GM13976 (cell line): ENCODE measurements at regions not wholly inside any gene's neighbourhood (a gene's known extent, or its start where the extent isn't known, plus 50 kb on each side); places are given as distances from the start of the nearest gene placed in this dataset.

Experiments used
- DNase-seq: peaks from one replicate; pipeline ENCODE4 v3.0.0; 2012; ENCODE audit warnings: low spot score
- CTCF ChIP-seq: IDR thresholded peaks from 2 replicates; pipeline ENCODE4 v1.5.1; 2012; ENCODE audit warnings: borderline replicate concordance, mild to moderate bottlenecking; ENCODE audit not compliant: insufficient read depth; ENCODE audit errors: extremely low read depth, missing control alignments, control extremely low read depth
- in situ Hi-C: fragments of 300-500 bp; cut with MboI; formaldehyde crosslinking; loops from one replicate; pipeline ENCODE4 v1.12.0; 2022; ENCODE audit warnings: low sequenced_read_pairs, mixed read lengths, inconsistent platforms; ENCODE audit not compliant: unreplicated experiment

GRCh38 chr17:72336026-72336803 lies 215.4 kb downstream of the SOX9 start:
- in situ Hi-C loops = no loop called here
- TF ChIP-seq CTCF = no peak
- DNase-seq = no peak

- in situ Hi-C loops = no loop called here
- TF ChIP-seq CTCF = no peak
Observed at GRCh38 chr17:72336804-72337070, 215.9 kb downstream of the SOX9 start.

GRCh38 chr17:72338304-72338703 lies 217.5 kb downstream of the SOX9 start:
- DNase-seq = no peak
- in situ Hi-C loops = no loop called here
- TF ChIP-seq CTCF = no peak

More at GRCh38 chr17:72336804-72337070, 215.9 kb downstream of the SOX9 start:
- DNase-seq = no peak

- in situ Hi-C loops = no loop called here
- no peak for TF ChIP-seq CTCF
- no peak for DNase-seq
Observed at GRCh38 chr17:72338847-72339790, 218.3 kb downstream of the SOX9 start.

GRCh38 chr17:72340836-72341235 lies 220.0 kb downstream of the SOX9 start:
- in situ Hi-C loops = no loop called here
- no peak for TF ChIP-seq CTCF
- no peak for DNase-seq

GRCh38 chr17:72342061-72342460 lies 221.2 kb downstream of the SOX9 start:
- TF ChIP-seq CTCF = no peak
- DNase-seq = no peak
- in situ Hi-C loops = no loop called here
